Upper lobe of right lung (tissue), 1 donor: ENCODE measurements at regions not wholly inside any gene's neighbourhood (a gene's known extent, or its start where the extent isn't known, plus 50 kb on each side); places are given as distances from the start of the nearest gene placed in this dataset.
"Not testable (repeated sequence)": the region's sequence is repeated elsewhere in the genome, so short reads cannot be mapped to it uniquely, and the experiment has no call there.

Experiments
- ATAC-seq: fragments of 200-7000 bp; cut with Tn5 transposase; one replicate; pipeline ENCODE4 v1.9.1; 2020; ENCODE audit warnings: mild to moderate bottlenecking, moderate library complexity
- DNase-seq: peaks from one replicate; pipeline ENCODE4 v3.0.0-alpha.2; 2020
- H3K27ac ChIP-seq: fragments of 200-600 bp; one replicate; pipeline ENCODE4 v1.8.0; 2022
- H3K27me3 ChIP-seq: fragments of 200-600 bp; one replicate; pipeline ENCODE4 v1.8.0; 2022; ENCODE audit warnings: mild to moderate bottlenecking
- H3K36me3 ChIP-seq: fragments of 200-600 bp; one replicate; pipeline ENCODE4 v1.8.0; 2022
- H3K4me1 ChIP-seq: fragments of 200-600 bp; one replicate; pipeline ENCODE4 v1.8.0; 2022
- H3K4me3 ChIP-seq: fragments of 200-600 bp; one replicate; pipeline ENCODE4 v1.8.0; 2022; ENCODE audit warnings: mild to moderate bottlenecking
- H3K9me3 ChIP-seq: fragments of 200-600 bp; one replicate; pipeline ENCODE4 v1.8.0; 2022
- intact Hi-C: fragments of 100-400 bp; cut with DNase I; formaldehyde crosslinking; loops from one replicate; pipeline ENCODE4 v1.11.0; 2022
- TF ChIP-seq, protein P1 (sequence below): fragments of 200-600 bp; IDR thresholded peaks from one replicate; pipeline ENCODE4 v1.8.0; 2022; ENCODE audit warnings: antibody characterized with exemption
- donor health status: DM: no; HTN: yes; CAD: no; lungs with severe emphysema.

- Histone ChIP-seq H3K4me3 (no peak overlapping the region), H3K36me3 (no peaks in the 10 kb centered on the region), H3K9me3 (no peaks in the 10 kb centered on the region), H3K4me1 (no peaks in the 10 kb centered on the region), H3K27me3 (no peaks in the 10 kb centered on the region), H3K27ac (no peak overlapping the region)
- intact Hi-C loops: no loop called here
- TF ChIP-seq, protein P1, sequence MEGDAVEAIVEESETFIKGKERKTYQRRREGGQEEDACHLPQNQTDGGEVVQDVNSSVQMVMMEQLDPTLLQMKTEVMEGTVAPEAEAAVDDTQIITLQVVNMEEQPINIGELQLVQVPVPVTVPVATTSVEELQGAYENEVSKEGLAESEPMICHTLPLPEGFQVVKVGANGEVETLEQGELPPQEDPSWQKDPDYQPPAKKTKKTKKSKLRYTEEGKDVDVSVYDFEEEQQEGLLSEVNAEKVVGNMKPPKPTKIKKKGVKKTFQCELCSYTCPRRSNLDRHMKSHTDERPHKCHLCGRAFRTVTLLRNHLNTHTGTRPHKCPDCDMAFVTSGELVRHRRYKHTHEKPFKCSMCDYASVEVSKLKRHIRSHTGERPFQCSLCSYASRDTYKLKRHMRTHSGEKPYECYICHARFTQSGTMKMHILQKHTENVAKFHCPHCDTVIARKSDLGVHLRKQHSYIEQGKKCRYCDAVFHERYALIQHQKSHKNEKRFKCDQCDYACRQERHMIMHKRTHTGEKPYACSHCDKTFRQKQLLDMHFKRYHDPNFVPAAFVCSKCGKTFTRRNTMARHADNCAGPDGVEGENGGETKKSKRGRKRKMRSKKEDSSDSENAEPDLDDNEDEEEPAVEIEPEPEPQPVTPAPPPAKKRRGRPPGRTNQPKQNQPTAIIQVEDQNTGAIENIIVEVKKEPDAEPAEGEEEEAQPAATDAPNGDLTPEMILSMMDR: no peak
- ATAC-seq (no peak), DNase-seq (no peak)
Observed at GRCh38 chr15:93940226-93940625, 291.1 kb upstream of the MCTP2 start.

DNA sequence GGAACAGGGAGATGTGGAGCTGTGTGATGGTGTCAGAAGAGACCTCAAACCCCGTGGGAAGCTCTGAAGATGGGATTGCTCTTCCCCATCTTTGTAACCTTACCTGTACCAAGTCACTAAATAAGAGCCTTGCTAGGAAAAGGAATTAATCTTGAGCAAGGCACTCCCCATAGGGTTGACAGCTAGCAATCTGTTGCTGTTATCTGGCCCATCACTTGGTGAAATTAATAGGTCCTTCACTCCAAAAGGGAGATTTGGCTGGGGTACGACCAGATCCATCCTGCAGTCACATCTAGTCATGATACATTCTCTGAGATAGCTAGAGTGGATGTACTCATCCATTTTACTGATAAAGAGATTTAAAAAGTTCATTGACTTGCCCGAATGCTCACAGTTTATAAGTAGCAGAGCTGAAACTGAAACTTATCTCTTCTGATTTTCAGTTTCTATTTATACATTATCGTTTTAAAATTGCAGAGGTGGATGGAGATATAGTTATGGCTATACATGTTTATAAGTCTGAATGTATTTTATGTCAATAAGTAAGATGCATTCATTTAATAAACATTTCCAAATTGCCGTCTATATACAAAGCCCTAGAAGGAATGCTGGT, 299.1 kb upstream of the MCTP2 start:
- intact Hi-C loops: no loop called here
- H3K36me3 ChIP-seq: no peaks in the 10 kb centered on the region
- ATAC-seq (no peak), DNase-seq (no peak)
- no peaks in the 10 kb centered on the region for H3K9me3 ChIP-seq
- no peak overlapping the region for H3K4me3 ChIP-seq
- H3K27me3 ChIP-seq: no peaks in the 10 kb centered on the region
- no peaks in the 10 kb centered on the region for H3K4me1 ChIP-seq
- H3K27ac ChIP-seq: no peak overlapping the region
- TF ChIP-seq, protein P1: no peak

DNA sequence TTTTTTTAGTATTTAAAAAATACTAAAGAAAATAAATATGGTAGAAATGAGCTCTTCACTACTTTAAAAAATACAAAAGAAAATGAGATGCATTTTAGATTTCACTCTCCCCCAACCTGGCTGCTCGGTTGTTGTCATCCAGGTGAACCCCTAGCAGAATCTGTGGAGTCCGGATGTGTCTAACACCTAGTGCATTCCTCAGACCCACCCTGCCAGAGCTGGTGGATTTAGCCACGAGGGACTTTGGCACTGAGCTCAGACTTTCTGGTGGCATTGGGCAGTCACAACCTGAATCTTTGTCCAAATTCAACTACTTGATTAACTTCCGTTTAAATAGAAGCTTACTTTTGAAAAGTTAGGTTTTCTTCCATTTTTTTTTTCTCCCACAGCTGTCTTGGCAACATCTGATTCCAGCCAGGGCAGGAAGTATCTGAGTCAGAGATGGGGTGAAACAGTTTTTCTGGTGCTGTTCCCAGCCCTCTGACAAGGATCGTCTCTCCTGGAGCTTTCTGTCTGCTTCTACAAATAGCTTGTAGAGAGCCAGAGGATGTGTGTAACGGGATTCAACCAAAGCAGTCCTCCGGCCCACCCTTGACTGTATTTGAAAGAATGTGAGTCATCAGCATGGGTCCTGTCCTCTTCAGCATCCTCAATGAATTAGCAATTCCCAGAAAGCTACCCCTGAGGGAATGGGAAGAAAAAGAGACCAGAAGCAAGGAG, 301.8 kb upstream of the MCTP2 start:
- no peak overlapping the region for H3K4me3 ChIP-seq
- H3K27ac ChIP-seq: no peak overlapping the region
- no peak for ATAC-seq
- no peak for DNase-seq
- no peaks in the 10 kb centered on the region for H3K9me3 ChIP-seq
- TF ChIP-seq, protein P1: no peak
- no peaks in the 10 kb centered on the region for H3K27me3 ChIP-seq
- no peaks in the 10 kb centered on the region for H3K36me3 ChIP-seq
- intact Hi-C loops: no loop called here
- H3K4me1 ChIP-seq: no peaks in the 10 kb centered on the region

DNA sequence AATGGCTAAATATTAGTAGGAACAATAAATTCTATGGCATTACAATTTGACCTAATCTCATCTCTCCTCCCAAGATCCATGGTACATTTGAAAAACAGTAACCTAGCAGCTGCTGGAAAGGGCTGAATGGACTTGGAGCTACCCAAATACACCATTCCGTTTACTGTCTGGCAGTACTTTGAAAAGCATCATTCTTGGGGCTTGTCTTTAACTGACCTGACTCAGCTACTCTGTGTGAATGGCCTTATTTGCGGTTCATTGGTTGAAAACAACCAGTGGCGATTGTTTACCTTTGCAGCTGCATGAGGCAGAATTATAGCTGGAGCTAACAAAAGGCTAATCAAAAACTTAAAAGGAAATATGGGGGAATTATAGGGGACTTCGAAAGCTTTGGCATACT, 311.2 kb upstream of the MCTP2 start:
- DNase-seq (no peak), ATAC-seq (no peak)
- H3K36me3 ChIP-seq: no peaks in the 10 kb centered on the region
- no peaks in the 10 kb centered on the region for H3K9me3 ChIP-seq
- H3K27me3 ChIP-seq: no peaks in the 10 kb centered on the region
- intact Hi-C loops: no loop called here
- H3K4me3 ChIP-seq: no peak overlapping the region
- H3K27ac ChIP-seq: no peak overlapping the region
- TF ChIP-seq, protein P1: no peak
- H3K4me1 ChIP-seq: no peaks in the 10 kb centered on the region

GRCh38 chr15:93918801-93919200, 312.6 kb upstream of the MCTP2 start:
- H3K27me3 ChIP-seq, H3K27ac ChIP-seq, DNase-seq, ATAC-seq, H3K4me1 ChIP-seq, H3K9me3 ChIP-seq, H3K4me3 ChIP-seq, H3K36me3 ChIP-seq, intact Hi-C loops: not testable (repeated sequence)

DNA sequence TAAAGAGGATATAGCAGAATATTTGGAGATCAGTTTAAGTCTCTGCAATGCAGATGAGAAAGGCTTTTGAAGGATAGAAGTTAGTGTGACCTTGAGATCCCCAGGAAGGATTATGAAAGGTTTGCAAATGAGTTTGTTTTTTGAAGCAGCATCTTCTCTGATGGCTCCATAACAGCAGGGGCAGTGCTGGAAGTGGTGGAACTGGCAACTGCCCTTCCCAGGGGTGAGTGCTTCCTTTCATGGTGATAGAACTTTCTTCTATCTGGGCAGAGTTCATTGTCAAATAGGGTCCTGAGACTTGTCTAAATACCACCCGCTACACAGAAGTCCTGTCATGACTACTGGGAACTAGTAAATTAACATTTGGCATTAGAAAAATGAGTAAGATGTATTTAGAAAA, 314.2 kb upstream of the MCTP2 start:
- ATAC-seq (no peak), DNase-seq (no peak)
- TF ChIP-seq, protein P1: no peak
- Histone ChIP-seq H3K9me3 (no peaks in the 10 kb centered on the region), H3K27ac (no peak overlapping the region), H3K36me3 (no peaks in the 10 kb centered on the region), H3K4me1 (no peaks in the 10 kb centered on the region), H3K4me3 (no peak overlapping the region), H3K27me3 (no peaks in the 10 kb centered on the region)
- intact Hi-C loops: no loop called here
